Activated CD4-positive, alpha-beta T cell treated with anti-CD3 and anti-CD28 coated beads, Interleukin-2, amount 10 ng/mL, durations not matched to agents 24 days and 14 days (primary cell): ENCODE measurements at regions not wholly inside any gene's neighbourhood (a gene's known extent, or its start where the extent isn't known, plus 50 kb on each side); places are given as distances from the start of the nearest gene placed in this dataset.

Source experiments
- DNase-seq: peaks from one replicate; pipeline ENCODE4 v3.0.0; 2022
- H3K27ac Mint-ChIP-seq: one replicate; pipeline ENCODE4 v1.8.0; 2022; ENCODE audit warnings: mild to moderate bottlenecking, mixed read lengths
- H3K27me3 Mint-ChIP-seq: one replicate; pipeline ENCODE4 v1.8.0; 2022; ENCODE audit warnings: mixed read lengths
- H3K36me3 Mint-ChIP-seq: one replicate; pipeline ENCODE4 v1.8.0; 2022; ENCODE audit warnings: low read depth, mild to moderate bottlenecking, mixed read lengths
- H3K4me1 Mint-ChIP-seq: one replicate; pipeline ENCODE4 v1.8.0; 2021; ENCODE audit warnings: mixed read lengths
- H3K4me3 Mint-ChIP-seq: one replicate; pipeline ENCODE4 v1.8.0; 2022; ENCODE audit warnings: mild to moderate bottlenecking, moderate library complexity, mixed read lengths
- H3K9me3 Mint-ChIP-seq: one replicate; pipeline ENCODE4 v1.8.0; 2021; ENCODE audit warnings: mixed read lengths
- intact Hi-C: fragments of 100-400 bp; cut with micrococcal nuclease; formaldehyde crosslinking; loops from one replicate; pipeline ENCODE4 v1.15.1; 2023

DNA sequence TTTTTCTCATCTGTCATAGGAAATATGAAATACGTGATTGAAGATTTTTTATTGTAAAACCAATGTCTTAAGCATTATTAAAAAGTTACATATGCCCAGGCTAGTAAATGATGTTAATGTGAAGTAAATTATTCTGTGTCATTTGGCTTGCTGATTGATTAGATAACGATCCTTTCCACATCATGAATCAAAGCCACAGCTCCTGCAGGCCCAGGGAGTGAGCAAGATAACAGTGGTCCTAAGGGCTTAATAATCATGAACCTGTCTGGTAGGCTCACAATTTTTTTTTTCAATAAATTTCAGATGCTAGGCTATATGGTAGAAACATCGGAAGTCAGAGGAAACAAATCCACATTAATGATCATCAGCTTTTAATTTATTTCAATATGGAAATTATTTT lies 269.0 kb upstream of the SLC10A2 start:
- no peaks in the 10 kb centered on the region for H3K36me3 Mint-ChIP-seq
- H3K27ac Mint-ChIP-seq = no peak overlapping the region
- no peak for DNase-seq
- H3K27me3 Mint-ChIP-seq = no peaks in the 10 kb centered on the region
- intact Hi-C loops = no loop called here
- no peaks in the 10 kb centered on the region for H3K4me1 Mint-ChIP-seq
- no peak overlapping the region for H3K4me3 Mint-ChIP-seq
- no peaks in the 10 kb centered on the region for H3K9me3 Mint-ChIP-seq

DNA sequence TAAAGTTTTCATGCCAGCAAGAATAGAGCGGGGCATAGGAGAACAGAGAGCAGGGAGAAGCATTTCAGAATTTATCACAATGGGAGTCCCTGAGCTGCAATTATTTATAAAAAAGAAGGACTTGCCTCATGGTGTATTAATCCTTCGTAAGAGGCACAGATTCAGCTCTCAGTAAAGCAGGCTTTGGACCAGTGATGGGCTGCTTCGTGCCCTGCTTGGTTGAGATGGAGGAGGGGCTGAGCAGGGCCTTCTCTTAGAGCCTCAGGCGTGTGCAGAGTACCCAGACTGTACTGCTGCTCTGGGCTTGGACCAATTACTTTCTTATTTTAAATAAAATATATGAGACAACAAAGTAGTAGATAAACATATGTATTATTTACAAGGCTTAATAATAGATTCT lies 265.7 kb upstream of the SLC10A2 start:
- no peaks in the 10 kb centered on the region for H3K9me3 Mint-ChIP-seq
- intact Hi-C loops = no loop called here
- H3K27ac Mint-ChIP-seq = no peak overlapping the region
- DNase-seq = no peak
- no peak overlapping the region for H3K4me3 Mint-ChIP-seq
- no peaks in the 10 kb centered on the region for H3K27me3 Mint-ChIP-seq
- H3K4me1 Mint-ChIP-seq = no peaks in the 10 kb centered on the region
- H3K36me3 Mint-ChIP-seq = no peaks in the 10 kb centered on the region

DNA sequence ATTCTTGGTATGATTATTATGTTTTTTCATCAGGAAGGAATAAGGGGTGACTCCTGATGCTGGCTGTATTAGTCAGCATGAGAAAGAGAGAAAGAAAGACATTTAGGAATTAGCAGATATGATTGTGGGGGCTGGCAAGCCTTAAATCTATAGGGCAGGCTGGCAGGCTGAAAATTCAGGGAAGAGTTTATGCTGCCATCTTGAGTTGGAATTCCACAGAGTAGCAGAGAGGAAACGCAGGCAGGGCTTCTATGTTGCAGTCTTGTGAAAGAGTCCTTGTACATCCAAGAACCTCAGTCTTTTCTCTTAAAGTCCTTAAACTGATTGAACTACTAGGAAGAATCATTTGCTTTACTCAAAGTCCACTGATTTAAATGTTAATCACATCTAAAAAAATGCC lies 262.7 kb upstream of the SLC10A2 start:
- Mint-ChIP-seq H3K27me3 (no peaks in the 10 kb centered on the region), H3K27ac (no peak overlapping the region), H3K36me3 (no peaks in the 10 kb centered on the region), H3K4me1 (no peaks in the 10 kb centered on the region), H3K4me3 (no peak overlapping the region), H3K9me3 (no peaks in the 10 kb centered on the region)
- DNase-seq = no peak
- intact Hi-C loops = no loop called here

DNA sequence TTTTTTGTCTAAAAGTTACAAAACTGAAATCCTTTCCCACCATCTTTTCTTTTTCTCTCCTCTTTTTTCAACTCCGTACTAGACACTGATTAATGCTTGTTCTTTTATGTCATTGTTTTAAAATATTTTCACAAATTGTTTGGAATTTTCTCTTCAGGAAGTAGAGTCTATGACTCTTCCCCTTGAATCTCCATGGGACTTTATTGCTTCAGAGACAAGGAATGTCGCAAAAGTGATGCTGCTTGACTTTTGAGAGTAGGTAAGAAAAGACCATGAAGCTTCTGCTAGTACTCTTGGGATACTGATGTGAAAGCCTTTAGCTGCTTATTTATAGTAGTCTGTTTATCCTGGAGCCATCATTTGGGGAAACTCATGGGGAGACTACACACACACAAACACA lies 260.1 kb upstream of the SLC10A2 start:
- intact Hi-C loops = no loop called here
- H3K9me3 Mint-ChIP-seq = no peaks in the 10 kb centered on the region
- H3K4me1 Mint-ChIP-seq = no peaks in the 10 kb centered on the region
- no peak overlapping the region for H3K4me3 Mint-ChIP-seq
- DNase-seq = no peak
- no peaks in the 10 kb centered on the region for H3K36me3 Mint-ChIP-seq
- no peak overlapping the region for H3K27ac Mint-ChIP-seq
- no peaks in the 10 kb centered on the region for H3K27me3 Mint-ChIP-seq

DNA sequence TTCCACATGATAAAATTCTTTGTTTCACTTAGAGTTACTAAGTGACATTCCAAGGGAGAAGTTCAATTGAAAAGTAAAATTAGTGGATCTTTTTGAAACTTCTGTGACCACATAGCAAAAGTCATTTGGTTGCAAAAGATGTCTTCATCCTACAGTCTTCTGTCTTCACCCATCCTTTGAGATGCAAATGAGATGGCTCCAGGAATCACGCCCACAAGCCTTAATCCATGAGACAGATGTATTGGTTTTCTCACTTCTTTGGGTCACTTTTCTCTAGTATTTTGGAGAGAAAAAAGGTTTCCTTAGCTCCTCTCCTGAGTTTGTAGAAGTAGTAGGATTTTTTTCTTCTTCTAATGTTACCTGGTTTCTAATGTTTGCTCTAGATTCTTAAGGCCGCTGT lies 259.5 kb upstream of the SLC10A2 start:
- H3K27me3 Mint-ChIP-seq = no peaks in the 10 kb centered on the region
- no peaks in the 10 kb centered on the region for H3K9me3 Mint-ChIP-seq
- intact Hi-C loops = no loop called here

DNA sequence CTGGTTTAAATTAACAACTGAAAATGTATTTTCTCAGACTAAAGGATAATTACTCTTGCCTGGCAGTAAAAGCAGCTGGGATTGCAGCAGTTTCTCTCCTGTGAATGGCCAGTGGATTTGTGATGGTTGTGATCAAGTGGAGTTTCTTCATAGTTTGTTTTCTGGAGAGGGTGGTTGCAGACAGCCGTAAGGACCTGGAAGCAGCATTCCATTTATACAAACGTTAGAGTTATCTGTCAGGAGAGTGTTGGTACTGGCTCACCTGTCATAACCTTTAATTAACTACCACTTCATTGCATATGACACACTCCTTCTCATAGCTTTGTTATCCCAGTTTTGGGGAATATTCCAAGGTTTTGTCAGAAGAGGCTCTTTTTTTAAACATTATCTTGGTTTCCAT lies 258.4 kb upstream of the SLC10A2 start:
- no peak for DNase-seq
- intact Hi-C loops = no loop called here
- no peaks in the 10 kb centered on the region for H3K27me3 Mint-ChIP-seq
- H3K4me3 Mint-ChIP-seq = no peak overlapping the region
- no peaks in the 10 kb centered on the region for H3K4me1 Mint-ChIP-seq
- H3K27ac Mint-ChIP-seq = no peak overlapping the region
- no peaks in the 10 kb centered on the region for H3K36me3 Mint-ChIP-seq
- H3K9me3 Mint-ChIP-seq = no peaks in the 10 kb centered on the region

More for the DNA sequence above, 259.5 kb upstream of the SLC10A2 start:
- Mint-ChIP-seq H3K4me3 (no peak overlapping the region), H3K36me3 (no peaks in the 10 kb centered on the region), H3K27ac (no peak overlapping the region), H3K4me1 (no peaks in the 10 kb centered on the region)
- no peak for DNase-seq

DNA sequence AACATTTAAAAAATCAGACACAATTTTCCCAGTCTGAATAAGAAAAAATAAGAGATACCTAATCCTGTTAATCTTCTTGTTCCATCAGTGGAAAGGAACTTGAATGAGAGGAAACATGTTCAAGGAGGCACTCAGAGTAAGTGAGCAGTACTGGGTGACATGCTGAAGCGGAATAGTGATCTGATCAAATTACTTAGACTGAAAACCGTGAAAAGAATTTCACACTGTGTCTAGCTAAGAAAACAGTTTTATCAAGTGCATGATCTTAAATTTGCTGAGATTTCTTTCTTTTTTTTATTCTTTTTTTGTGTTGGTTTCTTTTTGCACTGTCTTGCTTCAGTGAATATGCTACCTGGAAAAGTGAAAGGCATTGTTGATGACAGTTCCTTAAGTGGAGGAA lies 249.5 kb upstream of the SLC10A2 start:
- DNase-seq = no peak
- H3K27me3 Mint-ChIP-seq = no peaks in the 10 kb centered on the region
- no peak overlapping the region for H3K27ac Mint-ChIP-seq
- H3K9me3 Mint-ChIP-seq = no peaks in the 10 kb centered on the region
- no peaks in the 10 kb centered on the region for H3K4me1 Mint-ChIP-seq
- intact Hi-C loops = no loop called here
- no peak overlapping the region for H3K4me3 Mint-ChIP-seq
- H3K36me3 Mint-ChIP-seq = no peaks in the 10 kb centered on the region

DNA sequence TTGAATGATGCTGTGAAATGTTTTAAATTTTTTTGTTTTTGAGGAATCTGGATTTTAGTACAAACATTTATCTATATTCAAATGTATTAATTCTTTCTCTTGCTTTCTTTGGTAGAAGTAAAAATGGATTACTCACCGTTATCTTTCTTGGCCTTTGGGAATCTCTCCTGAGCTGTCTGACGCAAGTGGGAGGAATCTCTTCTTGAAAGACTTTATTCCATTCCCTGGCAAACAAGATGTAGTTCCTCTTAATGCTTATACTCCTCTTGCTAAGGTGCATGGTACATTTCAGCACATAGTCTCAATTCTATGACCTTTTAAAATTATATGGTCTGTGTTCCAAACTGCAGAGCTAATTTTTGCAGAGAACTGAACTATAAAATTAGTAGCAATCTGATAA lies 246.2 kb upstream of the SLC10A2 start:
- Mint-ChIP-seq H3K9me3 (no peaks in the 10 kb centered on the region), H3K27me3 (no peaks in the 10 kb centered on the region), H3K27ac (no peak overlapping the region), H3K4me3 (no peak overlapping the region), H3K4me1 (no peaks in the 10 kb centered on the region), H3K36me3 (no peaks in the 10 kb centered on the region)
- intact Hi-C loops = no loop called here
- no peak for DNase-seq

DNA sequence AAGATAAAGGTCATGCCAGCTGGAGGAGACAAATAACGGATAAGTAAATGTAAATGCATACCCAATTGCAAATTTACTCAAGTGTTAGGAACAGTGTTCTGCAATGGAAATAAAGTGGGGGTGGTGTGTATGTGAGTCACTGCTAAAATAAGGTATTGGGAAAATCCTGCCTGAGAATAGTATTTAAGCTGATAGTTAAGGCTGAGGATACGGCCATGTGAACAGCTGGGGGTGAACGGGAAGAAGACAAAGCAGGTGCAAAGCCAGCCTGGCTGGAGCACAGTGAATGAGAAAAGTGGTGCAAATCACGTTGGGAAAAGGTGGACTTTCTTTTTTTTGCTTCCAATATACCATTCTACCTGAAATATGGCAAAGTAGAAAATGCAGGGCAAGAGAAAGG lies 242.4 kb upstream of the SLC10A2 start:
- intact Hi-C loops = no loop called here

DNA sequence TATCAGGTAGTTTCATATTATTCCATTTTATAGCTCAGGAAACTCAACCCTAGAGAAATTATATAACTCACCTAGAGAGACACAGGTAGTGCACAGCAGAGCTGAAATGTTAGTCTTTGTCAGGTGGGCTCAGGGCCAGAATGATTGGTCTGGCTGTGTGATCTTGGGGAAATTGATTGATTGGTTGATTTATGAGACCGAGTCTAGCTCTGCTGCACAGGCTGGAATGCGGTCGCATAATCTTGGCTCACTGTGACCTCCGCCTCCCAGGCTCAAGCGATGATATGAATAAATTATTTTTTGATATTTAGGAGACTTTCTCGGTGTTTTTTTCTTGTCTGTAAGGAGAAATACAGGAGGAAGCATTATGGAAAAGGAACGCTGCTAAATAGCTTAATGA lies 239.9 kb upstream of the SLC10A2 start:
- intact Hi-C loops = no loop called here
- H3K27ac Mint-ChIP-seq = no peak overlapping the region
- H3K4me1 Mint-ChIP-seq = no peaks in the 10 kb centered on the region
- no peaks in the 10 kb centered on the region for H3K27me3 Mint-ChIP-seq
- H3K4me3 Mint-ChIP-seq = no peak overlapping the region
- H3K36me3 Mint-ChIP-seq = no peaks in the 10 kb centered on the region
- DNase-seq = no peak
- H3K9me3 Mint-ChIP-seq = no peaks in the 10 kb centered on the region

More for the DNA sequence above, 242.4 kb upstream of the SLC10A2 start:
- Mint-ChIP-seq H3K9me3 (no peaks in the 10 kb centered on the region), H3K27me3 (no peaks in the 10 kb centered on the region), H3K4me1 (no peaks in the 10 kb centered on the region), H3K36me3 (no peaks in the 10 kb centered on the region), H3K27ac (no peak overlapping the region), H3K4me3 (no peak overlapping the region)
- no peak for DNase-seq

DNA sequence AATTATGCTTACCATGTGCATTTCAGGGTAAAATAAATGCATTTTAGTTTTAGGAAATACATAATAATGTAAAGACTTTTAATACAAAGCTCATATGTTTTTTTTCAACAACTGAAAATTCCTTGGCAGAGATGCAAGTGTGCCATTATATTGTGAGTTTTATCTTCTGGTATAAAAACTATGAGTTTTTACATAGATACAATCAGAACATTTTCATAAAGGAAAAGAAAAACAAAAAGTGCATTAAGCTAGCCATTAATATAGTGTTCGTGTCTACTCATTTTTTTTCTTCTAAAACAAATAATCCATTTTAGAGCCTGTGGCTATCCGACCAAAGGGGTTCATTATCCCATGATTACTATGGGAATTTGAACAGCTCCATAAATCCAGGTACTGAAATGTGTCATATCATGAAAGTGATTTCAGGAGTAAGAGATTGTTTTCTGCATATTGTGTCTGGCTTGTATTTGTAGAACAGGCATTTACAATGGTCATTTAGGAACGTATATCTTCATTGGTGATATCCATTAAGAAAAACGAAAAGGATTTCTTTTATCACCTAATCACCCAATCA lies 236.9 kb upstream of the SLC10A2 start:
- no peaks in the 10 kb centered on the region for H3K4me1 Mint-ChIP-seq
- intact Hi-C loops = no loop called here
- H3K27me3 Mint-ChIP-seq = no peaks in the 10 kb centered on the region
- no peak overlapping the region for H3K4me3 Mint-ChIP-seq
- H3K36me3 Mint-ChIP-seq = no peaks in the 10 kb centered on the region
- no peak overlapping the region for H3K27ac Mint-ChIP-seq
- peaks cover 4% of the 10 kb centered on the region for H3K9me3 Mint-ChIP-seq
- DNase-seq = no peak

DNA sequence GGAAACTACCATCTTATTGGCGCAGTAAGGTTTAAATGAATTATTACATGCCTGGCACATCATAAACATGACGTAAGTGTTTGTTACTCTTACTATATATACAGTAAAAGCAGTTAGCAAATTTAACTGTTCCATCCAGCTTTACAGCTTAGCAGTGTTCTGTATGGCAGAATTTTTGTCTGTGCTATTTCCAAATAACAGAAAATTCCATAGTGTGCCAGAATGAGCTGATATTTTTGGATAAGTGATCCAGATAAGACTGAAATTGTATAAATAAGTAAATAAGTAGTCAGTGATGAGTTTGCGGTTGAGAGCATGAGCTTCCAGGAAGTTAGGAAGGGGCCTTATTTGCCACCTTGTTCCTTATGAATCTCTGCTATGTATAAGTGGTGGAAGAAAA lies 236.5 kb upstream of the SLC10A2 start:
- no peak for DNase-seq
- Mint-ChIP-seq H3K4me1 (no peaks in the 10 kb centered on the region), H3K27me3 (no peaks in the 10 kb centered on the region), H3K36me3 (no peaks in the 10 kb centered on the region), H3K9me3 (peaks cover 4% of the 10 kb centered on the region), H3K27ac (no peak overlapping the region), H3K4me3 (no peak overlapping the region)
- intact Hi-C loops = no loop called here

DNA sequence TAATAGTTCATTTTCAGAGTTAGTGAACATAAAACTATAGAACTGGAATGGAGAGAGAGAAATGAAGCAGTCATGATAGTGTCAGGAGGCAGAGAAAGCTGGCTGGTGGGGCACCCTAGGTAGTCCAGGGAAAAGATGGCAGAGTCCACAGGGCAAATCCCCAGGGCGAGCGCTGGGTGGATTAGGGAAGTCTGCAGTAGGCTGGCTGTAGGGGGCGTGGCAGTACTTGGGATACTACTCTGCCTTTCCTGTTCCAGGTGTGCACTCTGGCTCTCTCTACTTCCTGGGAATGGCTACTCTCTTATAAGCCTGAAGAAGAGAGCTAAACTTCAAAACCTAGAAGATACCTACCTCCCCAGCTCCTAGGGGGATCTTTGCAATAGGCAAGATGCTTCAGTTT lies 232.9 kb upstream of the SLC10A2 start:
- no peaks in the 10 kb centered on the region for H3K27me3 Mint-ChIP-seq
- intact Hi-C loops = no loop called here
- H3K9me3 Mint-ChIP-seq = peaks cover 4% of the 10 kb centered on the region
- H3K4me1 Mint-ChIP-seq = no peaks in the 10 kb centered on the region
- no peak for DNase-seq
- no peak overlapping the region for H3K4me3 Mint-ChIP-seq
- no peak overlapping the region for H3K27ac Mint-ChIP-seq
- no peaks in the 10 kb centered on the region for H3K36me3 Mint-ChIP-seq

DNA sequence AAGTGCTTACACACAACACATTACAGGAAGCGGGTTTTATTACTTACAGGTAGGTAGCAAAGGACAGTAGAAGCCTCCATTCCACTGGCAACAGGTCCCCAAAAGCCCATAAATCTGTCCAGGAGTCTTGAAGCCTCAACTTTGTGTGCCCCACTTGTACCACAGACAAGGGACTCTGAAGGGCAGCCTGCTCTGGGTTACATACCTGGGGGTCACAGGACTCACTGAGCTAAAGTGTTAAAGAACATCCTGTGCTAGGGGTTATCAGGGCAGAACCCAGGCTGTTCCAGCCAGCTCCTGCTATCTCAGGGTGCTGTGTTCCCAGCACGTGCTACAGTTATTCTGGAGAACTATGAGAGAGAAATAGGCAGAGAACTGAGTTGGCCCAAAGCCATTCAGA lies 230.9 kb upstream of the SLC10A2 start:
- H3K9me3 Mint-ChIP-seq = peaks cover 4% of the 10 kb centered on the region
- no peaks in the 10 kb centered on the region for H3K4me1 Mint-ChIP-seq
- H3K4me3 Mint-ChIP-seq = no peak overlapping the region
- H3K27me3 Mint-ChIP-seq = no peaks in the 10 kb centered on the region
- H3K27ac Mint-ChIP-seq = no peak overlapping the region
- intact Hi-C loops = no loop called here
- no peak for DNase-seq
- H3K36me3 Mint-ChIP-seq = no peaks in the 10 kb centered on the region

DNA sequence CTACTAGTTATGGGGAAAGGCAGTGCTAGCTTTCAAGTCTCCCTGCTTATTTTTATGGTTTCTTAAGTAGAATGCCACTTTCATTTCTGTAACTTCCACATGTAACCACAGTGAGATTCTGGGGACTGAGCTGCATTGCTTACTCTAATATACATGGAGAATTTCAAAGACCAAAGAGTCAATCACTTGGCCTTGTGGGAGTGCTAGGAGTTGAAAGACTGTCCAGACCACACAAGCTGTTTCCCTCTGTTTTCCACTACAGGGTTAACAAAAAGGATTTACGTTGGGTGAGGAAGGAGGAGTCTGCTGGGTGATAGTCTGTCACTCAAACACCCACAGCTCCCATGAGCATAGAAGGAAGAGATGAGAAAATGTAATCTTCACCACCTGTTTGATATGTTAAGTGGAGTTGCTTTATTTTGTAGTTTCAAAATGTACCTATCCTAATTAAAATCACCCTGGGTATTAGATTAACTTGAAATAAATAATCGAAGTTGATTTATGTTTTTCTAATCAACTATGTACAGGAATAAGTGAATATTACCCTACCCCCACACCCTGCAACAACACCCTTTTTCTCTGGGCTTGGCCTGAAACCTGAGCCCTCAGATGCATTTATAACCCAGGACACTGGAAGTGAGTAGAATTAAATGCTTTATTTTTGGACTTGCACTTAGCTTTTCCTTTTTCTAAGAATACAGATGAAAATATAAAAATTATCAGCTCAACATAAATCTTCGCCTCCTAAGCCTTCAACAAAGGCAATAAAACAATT lies 225.8 kb upstream of the SLC10A2 start:
- Mint-ChIP-seq H3K27me3 (no peaks in the 10 kb centered on the region), H3K27ac (no peak overlapping the region), H3K4me1 (peaks cover 2% of the 10 kb centered on the region), H3K36me3 (no peaks in the 10 kb centered on the region), H3K4me3 (no peak overlapping the region), H3K9me3 (peaks cover 4% of the 10 kb centered on the region)
- DNase-seq = no peak
- intact Hi-C loops = no loop called here
